Tibial artery (tissue), 4 donors: ENCODE measurements at regions not wholly inside any gene's neighbourhood (a gene's known extent, or its start where the extent isn't known, plus 50 kb on each side); places are given as distances from the start of the nearest gene placed in this dataset.

Experiments used
- DNase-seq, 2 donors: peaks; one replicate each; pipeline ENCODE4 v3.0.0-alpha.2; 2019
- H3K27ac ChIP-seq, 2 donors: fragments of 200-600 bp; sonication (generic) in 1 of 2; 1 replicate in 1 of 2; 2 replicates in 1 of 2; pipeline ENCODE4 v1.5.1; 2018 to 2019; ENCODE audit warnings: mild to moderate bottlenecking in 1 of 2
- H3K27me3 ChIP-seq, 2 donors: fragments of 200-600 bp; sonication (generic) in 1 of 2; one replicate each; pipeline versions ENCODE4 v1.5.1 to v1.6.0; 2016 to 2019
- H3K36me3 ChIP-seq, 3 donors: fragments of 200-600 bp; sonication (generic) in 2 of 3; one replicate each; pipeline ENCODE4 v1.5.1; 2016 to 2019; ENCODE audit warnings: mild to moderate bottlenecking in 2 of 3
- H3K4me1 ChIP-seq, 4 donors: fragments of 200-600 bp; sonication (generic) in 2 of 4; 1 replicate in 3 of 4; 2 replicates in 1 of 4; pipeline ENCODE4 v1.5.1; 2016 to 2019
- H3K4me3 ChIP-seq, 2 donors: fragments of 200-600 bp; sonication (generic) in 1 of 2; 1 replicate in 1 of 2; 2 replicates in 1 of 2; pipeline ENCODE4 v1.5.1; 2018 to 2019; ENCODE audit warnings: mild to moderate bottlenecking in 2 of 2
- H3K9me3 ChIP-seq, 3 donors: fragments of 200-600 bp; sonication (generic) in 1 of 3; one replicate each; pipeline ENCODE4 v1.5.1; 2016 to 2019
- intact Hi-C: fragments of 100-400 bp; cut with DNase I; formaldehyde crosslinking; loops from one replicate; pipeline ENCODE4 v1.15.0; 2023; ENCODE audit warnings: low total_unique reads
- TF ChIP-seq, protein P1 (sequence below), 2 experiments: fragments of 200-600 bp in 1 of 2; fragments of 450-650 bp in 1 of 2; IDR thresholded peaks; one replicate each; pipeline ENCODE4 v1.5.1; 2017 to 2019; ENCODE audit warnings: antibody characterized with exemption in 2 of 2, mild to moderate bottlenecking in 1 of 2, moderate library complexity in 1 of 2

DNA sequence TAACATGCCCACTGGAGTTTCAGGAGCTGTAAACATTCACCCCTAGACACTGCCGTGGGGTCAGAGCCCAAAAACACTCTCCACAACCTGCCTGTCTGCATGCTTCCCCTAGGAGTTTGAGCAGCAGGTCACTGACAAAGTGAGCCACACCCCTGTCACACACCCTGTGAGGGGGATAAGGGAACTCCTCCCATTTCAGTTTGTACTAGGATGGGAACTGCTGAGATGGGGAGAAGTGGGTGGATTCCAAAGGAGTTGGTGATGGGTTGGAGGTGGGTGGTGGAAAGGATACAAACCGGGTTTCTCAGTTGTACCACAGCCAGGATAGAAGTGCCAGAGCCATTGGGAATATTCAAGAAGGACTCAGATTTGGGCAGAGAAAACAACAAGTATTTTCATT is 140.2 kb downstream of the MIS18A start:
- H3K4me1 ChIP-seq: peaks cover 0 to 31% (median 23%) of the 10 kb centered on the region in 4 donors
- H3K27ac ChIP-seq: no peak overlapping the region
- TF ChIP-seq, protein P1, sequence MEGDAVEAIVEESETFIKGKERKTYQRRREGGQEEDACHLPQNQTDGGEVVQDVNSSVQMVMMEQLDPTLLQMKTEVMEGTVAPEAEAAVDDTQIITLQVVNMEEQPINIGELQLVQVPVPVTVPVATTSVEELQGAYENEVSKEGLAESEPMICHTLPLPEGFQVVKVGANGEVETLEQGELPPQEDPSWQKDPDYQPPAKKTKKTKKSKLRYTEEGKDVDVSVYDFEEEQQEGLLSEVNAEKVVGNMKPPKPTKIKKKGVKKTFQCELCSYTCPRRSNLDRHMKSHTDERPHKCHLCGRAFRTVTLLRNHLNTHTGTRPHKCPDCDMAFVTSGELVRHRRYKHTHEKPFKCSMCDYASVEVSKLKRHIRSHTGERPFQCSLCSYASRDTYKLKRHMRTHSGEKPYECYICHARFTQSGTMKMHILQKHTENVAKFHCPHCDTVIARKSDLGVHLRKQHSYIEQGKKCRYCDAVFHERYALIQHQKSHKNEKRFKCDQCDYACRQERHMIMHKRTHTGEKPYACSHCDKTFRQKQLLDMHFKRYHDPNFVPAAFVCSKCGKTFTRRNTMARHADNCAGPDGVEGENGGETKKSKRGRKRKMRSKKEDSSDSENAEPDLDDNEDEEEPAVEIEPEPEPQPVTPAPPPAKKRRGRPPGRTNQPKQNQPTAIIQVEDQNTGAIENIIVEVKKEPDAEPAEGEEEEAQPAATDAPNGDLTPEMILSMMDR (IDR thresholded peaks at IDR 0.05): no peak
- DNase-seq: no peak
- intact Hi-C loops: no loop called here
- no peak overlapping the region for H3K4me3 ChIP-seq
- H3K36me3 ChIP-seq: no peaks in the 10 kb centered on the region
- no peaks in the 10 kb centered on the region for H3K9me3 ChIP-seq
- no peaks in the 10 kb centered on the region for H3K27me3 ChIP-seq

DNA sequence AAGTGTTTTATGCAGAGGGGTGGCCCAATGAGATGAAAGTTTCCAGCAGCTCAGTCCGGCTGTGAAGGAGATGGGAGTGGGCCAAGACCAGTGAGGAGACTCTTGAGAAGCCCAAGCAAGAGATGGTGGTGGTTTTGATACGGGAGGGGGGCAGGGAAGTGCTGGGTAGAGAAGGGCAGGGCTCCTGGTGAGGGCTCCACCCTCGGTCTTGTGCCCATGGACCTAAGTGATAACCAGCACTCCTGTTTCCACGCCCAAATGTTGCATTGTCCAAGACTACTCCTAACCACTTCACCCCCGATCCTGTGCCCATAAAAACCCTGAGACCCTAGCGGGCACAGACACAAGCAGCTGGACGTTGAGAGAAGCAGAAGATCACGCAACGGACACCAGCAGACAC is 140.9 kb downstream of the MIS18A start:
- intact Hi-C loops: no loop called here
- no peak overlapping the region for H3K27ac ChIP-seq
- no peak overlapping the region for H3K4me3 ChIP-seq
- no peaks in the 10 kb centered on the region for H3K27me3 ChIP-seq
- peaks cover 0 to 23% (median 16%) of the 10 kb centered on the region in 4 donors for H3K4me1 ChIP-seq
- DNase-seq: no peak
- TF ChIP-seq, protein P1 (IDR thresholded peaks at IDR 0.05): no peak
- H3K36me3 ChIP-seq: no peaks in the 10 kb centered on the region
- no peaks in the 10 kb centered on the region for H3K9me3 ChIP-seq

DNA sequence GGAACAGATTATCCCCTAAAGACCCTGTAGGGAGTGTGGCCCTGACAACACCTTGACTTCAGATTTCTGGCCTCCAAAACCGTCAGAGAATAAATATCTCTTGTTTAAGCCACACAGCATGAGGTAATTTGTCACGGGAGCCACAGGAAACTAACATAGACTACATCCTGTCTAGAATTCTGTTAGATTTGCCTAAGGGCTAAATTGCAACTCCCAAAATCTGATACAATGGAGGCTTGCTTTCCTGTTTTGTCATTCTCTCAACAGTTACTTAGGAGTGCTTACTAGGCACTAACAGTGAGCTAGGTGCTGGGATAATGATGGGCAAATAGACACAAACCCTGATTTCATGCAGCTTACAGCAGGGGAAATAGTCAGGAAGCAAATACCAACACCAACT is 141.6 kb downstream of the MIS18A start:
- intact Hi-C loops: no loop called here
- DNase-seq: no peak

DNA sequence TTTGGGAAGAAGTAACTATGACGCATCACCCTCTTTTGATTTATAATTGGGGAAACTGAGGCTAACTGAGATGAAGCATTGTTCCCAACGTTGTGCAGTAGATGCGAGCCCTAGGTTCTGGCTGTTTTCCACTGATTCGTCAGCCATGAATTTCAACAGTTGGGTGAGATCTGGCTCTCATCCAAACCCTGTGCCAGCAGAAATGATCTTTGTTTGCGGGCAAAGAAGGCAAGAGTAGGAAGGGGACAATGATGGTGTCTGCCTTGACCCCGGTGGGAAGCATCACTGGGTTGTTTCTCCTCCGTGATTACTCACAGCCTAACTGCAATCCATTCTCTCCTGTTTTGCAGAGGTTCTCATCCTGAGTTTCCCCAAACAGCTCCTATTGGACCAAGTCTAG is 142.3 kb downstream of the MIS18A start:
- Histone ChIP-seq H3K9me3 (no peaks in the 10 kb centered on the region), H3K4me1 (peaks cover 0 to 28% (median 18%) of the 10 kb centered on the region in 4 donors), H3K36me3 (no peaks in the 10 kb centered on the region), H3K27ac (no peak overlapping the region), H3K27me3 (no peaks in the 10 kb centered on the region), H3K4me3 (no peak overlapping the region)
- TF ChIP-seq, protein P1 (IDR thresholded peaks at IDR 0.05): no peak
- intact Hi-C loops: no loop called here
- DNase-seq: no peak

More for the DNA sequence above, 141.6 kb downstream of the MIS18A start:
- no peaks in the 10 kb centered on the region for H3K9me3 ChIP-seq
- no peak overlapping the region for H3K4me3 ChIP-seq
- H3K27me3 ChIP-seq: no peaks in the 10 kb centered on the region
- H3K27ac ChIP-seq: no peak overlapping the region
- peaks cover 0 to 22% (median 15%) of the 10 kb centered on the region in 4 donors for H3K4me1 ChIP-seq
- TF ChIP-seq, protein P1 (IDR thresholded peaks at IDR 0.05): no peak
- H3K36me3 ChIP-seq: no peaks in the 10 kb centered on the region

DNA sequence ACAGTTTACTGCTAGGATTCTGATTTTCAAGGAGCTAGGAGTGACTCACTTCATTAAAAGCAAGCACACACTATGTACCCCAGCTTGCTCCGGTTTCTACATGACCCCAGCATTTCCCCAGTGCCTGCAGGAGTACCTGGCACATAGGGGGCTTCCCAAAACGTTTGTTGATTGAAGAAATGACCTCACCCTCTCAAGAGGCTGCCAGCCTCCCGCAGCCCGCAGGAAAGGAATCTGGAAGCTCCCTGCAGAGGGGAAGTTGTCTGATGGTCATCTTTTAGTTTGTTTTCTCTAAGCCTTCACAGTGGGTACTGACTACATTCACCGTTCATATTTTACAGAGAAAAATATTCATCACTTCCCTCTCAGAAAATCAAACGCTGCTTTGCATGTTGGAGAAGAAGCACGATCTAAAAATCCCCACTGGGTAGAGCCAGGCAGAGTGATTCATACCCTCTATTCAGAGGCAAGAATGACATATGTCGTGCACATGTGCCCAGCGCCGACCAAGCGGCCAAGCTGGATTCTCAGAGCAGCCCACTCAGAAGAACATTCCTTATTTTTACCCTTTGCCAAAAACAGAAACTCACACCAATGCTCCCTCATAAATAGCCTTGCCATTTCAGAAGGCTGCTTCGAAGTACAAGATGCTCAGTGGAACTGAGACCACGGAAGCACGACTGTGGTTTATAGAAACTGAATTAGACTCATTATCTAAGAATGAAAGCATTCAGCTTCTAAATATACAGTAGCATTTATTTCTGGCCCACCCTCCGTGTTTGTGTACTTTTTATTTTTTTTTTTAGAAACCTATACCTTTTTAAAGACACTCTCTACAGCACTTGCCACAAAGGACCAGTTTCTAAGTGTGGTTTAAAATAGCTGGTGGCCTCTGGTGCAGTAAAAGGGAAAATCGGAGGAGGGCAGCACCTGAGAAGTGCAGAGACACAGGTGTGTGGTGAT is 143.2 kb downstream of the MIS18A start:
- intact Hi-C loops: no loop called here
- Histone ChIP-seq H3K9me3 (no peaks in the 10 kb centered on the region), H3K4me1 (peaks cover 0 to 28% (median 18%) of the 10 kb centered on the region in 4 donors), H3K4me3 (peak overlapping the region in 1 of 2 donors; percentile 10), H3K36me3 (no peaks in the 10 kb centered on the region), H3K27ac (peak overlapping the region; percentile 45 to 47), H3K27me3 (no peaks in the 10 kb centered on the region)
- TF ChIP-seq, protein P1 (IDR thresholded peaks at IDR 0.05): no peak
- DNase-seq: no peak
